Hematopoietic multipotent progenitor cell treated with erythropoietin and hydrocortisone succinate and interleukin-3 and kit ligand, for 15 days (in vitro differentiated cells): ENCODE measurements at regions not wholly inside any gene's neighbourhood (a gene's known extent, or its start where the extent isn't known, plus 50 kb on each side); places are given as distances from the start of the nearest gene placed in this dataset.
"Not testable (repeated sequence)": the region's sequence is repeated elsewhere in the genome, so short reads cannot be mapped to it uniquely, and the experiment has no call there.

Experiments used
- DNase-seq: peaks from one replicate; pipeline ENCODE4 v3.0.0-alpha.2; 2015; ENCODE audit warnings: low spot score

DNA sequence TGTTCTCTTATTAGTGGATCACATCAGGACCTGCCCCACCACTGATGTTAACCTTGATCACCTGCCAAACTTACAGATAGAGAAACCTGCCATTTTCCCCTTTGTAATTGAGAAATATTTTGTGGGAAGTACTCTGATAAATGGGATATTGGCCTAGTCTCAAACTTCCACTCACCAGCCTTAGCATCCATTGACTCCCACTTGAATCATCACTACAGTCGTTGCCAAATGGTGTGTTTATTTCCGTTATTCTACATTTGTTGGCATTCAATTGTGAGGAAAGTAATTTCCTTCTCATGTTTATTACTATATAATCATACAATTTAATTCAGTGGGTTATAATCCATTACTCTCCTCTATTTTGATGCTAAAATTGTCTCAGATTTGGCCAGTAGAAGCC is 156.4 kb upstream of the CXCL13 start:
- DNase-seq = no peak

DNA sequence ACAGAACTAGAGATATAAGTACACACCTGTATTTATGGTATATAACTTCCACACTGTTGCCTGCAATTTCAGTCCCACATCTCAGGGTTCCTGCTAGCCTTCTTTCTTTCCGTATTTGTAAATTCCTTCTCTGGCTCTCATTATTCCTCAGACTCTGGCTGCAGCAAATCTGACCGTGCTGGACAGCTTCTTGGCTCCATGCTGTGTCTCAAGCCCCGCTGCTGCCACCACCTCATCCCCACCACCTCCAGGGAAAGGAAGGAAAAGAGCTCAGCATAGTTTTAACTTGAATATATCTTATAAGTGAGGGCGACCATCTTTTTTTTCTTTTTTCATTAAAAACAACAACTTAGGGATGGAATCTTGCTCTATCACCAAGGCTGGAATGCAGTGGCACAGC is 155.6 kb upstream of the CXCL13 start:
- DNase-seq = no peak

- DNase-seq = no peak
Measured at GRCh38 chr4:77451530-77451929, 154.1 kb upstream of the CXCL13 start.

DNA sequence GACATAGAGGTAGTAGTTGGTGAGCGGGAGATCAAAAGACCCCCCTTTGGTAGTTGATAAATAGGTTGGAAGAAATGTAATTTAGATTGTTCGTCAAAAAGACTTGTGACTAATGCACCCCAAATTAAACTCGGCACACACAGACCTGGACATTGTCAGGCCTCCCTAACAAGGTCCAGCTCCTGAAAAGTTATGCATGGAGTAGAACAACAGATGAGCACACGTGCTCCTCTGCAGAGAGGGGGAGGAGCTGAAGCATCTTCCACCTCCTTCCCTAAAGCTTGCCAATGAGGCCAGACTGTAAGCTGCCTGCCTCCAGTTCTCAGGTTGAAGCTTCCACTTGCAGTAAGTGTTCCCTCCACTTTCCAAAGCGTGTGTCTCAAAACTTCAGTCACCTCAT is 153.5 kb upstream of the CXCL13 start:
- not testable (repeated sequence) for DNase-seq

DNA sequence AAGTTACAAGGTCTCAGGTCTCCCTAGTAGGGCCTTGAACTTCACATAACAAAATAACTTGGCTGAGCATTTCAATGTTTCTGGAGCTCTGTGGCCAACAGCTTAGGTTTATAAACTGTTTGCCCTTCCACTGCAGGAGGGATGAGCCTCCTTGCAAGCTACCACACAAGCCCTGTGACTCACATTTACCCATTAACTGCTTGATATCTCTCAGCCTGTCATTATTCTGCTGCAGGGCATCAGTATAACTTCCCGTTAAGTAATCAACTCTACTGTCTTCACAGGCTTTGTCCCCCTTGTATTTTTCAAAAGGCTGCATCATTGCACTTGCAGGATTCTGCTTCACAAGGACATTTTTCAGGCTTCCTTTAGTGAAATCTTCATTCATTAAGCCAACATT is 151.7 kb upstream of the CXCL13 start:
- DNase-seq = no peak

GRCh38 chr4:77454858-77455257 is 150.8 kb upstream of the CXCL13 start:
- no peak for DNase-seq

- not testable (repeated sequence) for DNase-seq
Measured at GRCh38 chr4:77464100-77464499, 141.5 kb upstream of the CXCL13 start.

GRCh38 chr4:77465271-77465670 is 140.3 kb upstream of the CXCL13 start:
- no peak for DNase-seq

GRCh38 chr4:77466430-77466829 is 139.2 kb upstream of the CXCL13 start:
- DNase-seq = no peak

GRCh38 chr4:77471821-77472495 is 133.7 kb upstream of the CXCL13 start:
- DNase-seq = no peak

- no peak for DNase-seq
Measured at GRCh38 chr4:77473509-77473908, 132.1 kb upstream of the CXCL13 start.

DNA sequence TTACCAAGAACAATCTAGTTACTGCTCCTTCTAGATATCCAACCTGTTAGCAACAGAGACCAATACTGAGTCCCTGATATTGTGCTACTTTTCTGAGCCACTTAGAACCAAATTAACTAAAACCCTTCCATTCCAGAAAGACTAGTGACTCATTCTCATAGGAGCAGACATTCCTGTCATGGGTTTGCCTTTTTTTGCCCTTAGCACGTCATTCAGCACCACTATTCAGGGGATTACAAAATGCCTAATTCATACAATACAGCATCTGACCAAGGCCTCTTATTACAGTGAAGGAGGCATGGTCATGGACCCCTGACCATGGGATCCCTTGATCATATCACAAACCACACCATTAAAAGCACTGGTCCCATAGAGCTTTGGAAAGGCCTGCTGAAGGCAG is 123.8 kb upstream of the CXCL13 start:
- DNase-seq = no peak

GRCh38 chr4:77488882-77489281 is 116.7 kb upstream of the CXCL13 start:
- DNase-seq = no peak

GRCh38 chr4:77493120-77493752 is 112.4 kb upstream of the CXCL13 start:
- DNase-seq = no peak

- no peak for DNase-seq
Measured at GRCh38 chr4:77493829-77494551, 111.6 kb upstream of the CXCL13 start.

DNA sequence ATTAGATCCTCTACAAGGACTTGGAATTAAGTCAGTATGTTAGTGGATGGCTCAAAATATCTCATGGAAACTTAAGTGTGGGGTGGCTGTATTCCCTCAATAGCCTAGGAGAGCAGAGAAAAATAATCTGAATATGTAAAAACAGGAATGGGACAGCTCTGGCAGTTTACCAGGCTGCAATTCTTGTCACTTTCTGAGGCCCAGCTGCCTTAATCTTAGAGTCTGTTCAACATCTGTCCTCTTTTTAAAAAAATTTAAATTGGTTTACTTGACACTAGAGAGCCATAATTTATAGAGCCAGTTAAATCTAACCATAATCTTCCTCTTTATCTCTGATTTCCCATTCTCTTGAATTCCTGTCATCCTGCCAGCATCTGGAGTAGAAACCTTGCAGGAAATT is 109.2 kb upstream of the CXCL13 start:
- DNase-seq = no peak

GRCh38 chr4:77500801-77501200 is 104.8 kb upstream of the CXCL13 start:
- no peak for DNase-seq

- DNase-seq = no peak
Measured at GRCh38 chr4:77501240-77501639, 104.4 kb upstream of the CXCL13 start.

GRCh38 chr4:77501851-77502250 is 103.8 kb upstream of the CXCL13 start:
- DNase-seq = no peak

GRCh38 chr4:77504407-77504806 is 101.2 kb upstream of the CXCL13 start:
- DNase-seq = no peak

DNA sequence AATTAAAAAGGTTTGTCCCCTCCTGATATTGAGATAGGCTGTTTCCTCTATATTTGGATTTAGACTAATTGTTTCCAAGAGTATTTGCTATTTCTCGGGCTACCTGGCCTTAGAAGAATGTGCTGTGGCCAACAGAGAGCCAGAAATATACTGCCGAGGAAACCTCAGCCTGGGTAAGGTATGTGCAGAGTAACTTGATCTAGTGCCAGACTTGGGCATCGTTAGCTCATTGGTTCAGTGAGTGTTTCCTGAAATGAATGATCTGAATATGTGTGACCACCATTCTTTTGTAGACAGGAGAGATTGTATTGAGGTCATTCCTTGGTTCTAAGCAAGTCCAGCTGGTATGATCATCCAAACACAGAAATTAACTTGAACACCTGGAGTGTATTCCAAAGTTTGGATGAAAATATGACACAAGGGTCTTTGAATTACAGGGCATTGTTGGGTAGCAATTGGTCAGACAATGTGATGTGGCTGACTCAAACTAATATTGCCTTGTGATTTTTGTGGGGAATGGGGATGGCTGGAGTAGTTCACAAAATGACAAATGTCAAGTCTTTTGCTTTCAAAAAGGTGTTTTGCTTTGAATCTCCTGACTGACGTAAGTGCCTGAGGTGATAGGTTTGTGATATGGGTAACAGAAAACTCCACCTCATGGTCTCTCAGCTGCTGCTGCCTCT is 100.2 kb upstream of the CXCL13 start:
- DNase-seq = no peak

DNA sequence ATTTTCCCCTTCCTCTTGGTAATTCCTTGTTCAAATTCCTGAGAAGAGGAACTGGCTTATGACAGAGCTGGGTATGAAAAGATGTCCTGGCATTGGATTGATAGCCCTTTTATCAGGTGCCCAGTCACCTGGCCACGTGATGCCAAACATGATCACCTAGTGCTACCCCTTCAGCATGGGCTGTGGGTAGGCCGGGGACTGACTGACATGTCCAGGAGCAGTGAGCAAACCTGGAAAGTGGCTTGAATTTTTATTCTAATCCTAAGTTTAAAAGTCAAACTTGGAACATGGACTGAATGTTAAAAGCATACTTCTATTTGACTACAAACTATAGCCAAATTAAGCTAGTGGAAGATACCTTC is 99.7 kb upstream of the CXCL13 start:
- no peak for DNase-seq

DNA sequence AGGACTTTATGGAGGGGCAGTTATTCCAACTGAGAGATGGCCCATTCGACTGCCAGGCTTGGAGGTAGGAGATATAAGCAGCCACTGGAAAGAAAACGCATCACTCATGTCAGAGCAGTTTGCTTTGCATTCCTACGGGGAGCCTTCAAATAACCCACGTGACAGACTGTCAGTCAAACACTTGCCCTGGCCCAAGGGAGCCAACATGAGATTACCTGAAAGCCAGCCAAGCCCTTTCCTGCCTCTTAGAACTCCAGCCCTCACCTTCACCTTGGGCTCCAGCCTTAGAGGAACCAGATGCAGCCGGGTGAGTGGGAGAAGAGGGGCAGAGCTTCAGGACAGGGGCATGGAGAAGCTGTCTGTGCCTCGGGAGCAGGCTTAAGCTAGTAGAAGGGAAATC is 95.3 kb upstream of the CXCL13 start:
- DNase-seq = no peak
